Activated T-helper 1 cell treated with anti-CD3 and anti-CD28 coated beads, Interleukin-12 subunit alpha, Interleukin-12 subunit beta, Interleukin-2, Interleukin-4 antibody, amounts not matched to agents 30 ng/mL and 10 ng/mL and 1 ng/mL, durations not matched to agents 14 hours and 24 hours and 36 hours (primary cell): ENCODE measurements at regions not wholly inside any gene's neighbourhood (a gene's known extent, or its start where the extent isn't known, plus 50 kb on each side); places are given as distances from the start of the nearest gene placed in this dataset.

Experiments used
- DNase-seq: peaks from one replicate; pipeline ENCODE4 v3.0.0; 2021; ENCODE audit warnings: low spot score
- H3K27ac Mint-ChIP-seq: one replicate; pipeline ENCODE4 v1.8.0; 2021; ENCODE audit warnings: mild to moderate bottlenecking, mixed read lengths
- H3K27me3 Mint-ChIP-seq: one replicate; pipeline ENCODE4 v1.8.0; 2022; ENCODE audit warnings: mild to moderate bottlenecking, moderate library complexity, mixed read lengths; ENCODE audit not compliant: insufficient read depth
- H3K36me3 Mint-ChIP-seq: one replicate; pipeline ENCODE4 v1.8.0; 2021; ENCODE audit warnings: low read depth, mixed read lengths
- H3K4me1 Mint-ChIP-seq: one replicate; pipeline ENCODE4 v1.8.0; 2021; ENCODE audit warnings: low read depth, mixed read lengths
- H3K4me3 Mint-ChIP-seq: one replicate; pipeline ENCODE4 v1.8.0; 2021; ENCODE audit warnings: mild to moderate bottlenecking, moderate library complexity, mixed read lengths
- H3K9me3 Mint-ChIP-seq: one replicate; pipeline ENCODE4 v1.8.0; 2021; ENCODE audit warnings: mixed read lengths
- intact Hi-C: fragments of 100-400 bp; cut with micrococcal nuclease; formaldehyde crosslinking; loops from one replicate; pipeline ENCODE4 v1.15.1; 2024

DNA sequence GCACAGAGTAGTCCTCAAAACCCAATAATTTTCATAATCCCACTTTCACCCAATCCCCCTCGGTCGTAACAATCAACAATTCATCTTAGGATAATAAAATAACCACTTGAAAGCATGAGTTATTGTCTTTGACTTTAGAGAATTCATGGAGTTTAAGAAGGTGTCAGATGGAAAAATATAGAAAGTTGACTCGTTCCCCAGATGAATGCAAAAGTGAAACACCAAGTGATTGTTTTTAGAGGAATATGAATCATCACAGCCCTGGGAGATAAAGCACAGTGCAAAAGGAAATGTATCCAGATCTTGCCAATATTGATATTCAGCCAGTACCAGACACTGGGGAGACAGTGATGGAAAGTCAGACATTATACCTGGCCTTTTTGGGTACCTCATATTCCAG is 860.5 kb downstream of the DHX35 start:
- H3K9me3 Mint-ChIP-seq, result no peaks in the 10 kb centered on the region
- H3K27me3 Mint-ChIP-seq, result no peaks in the 10 kb centered on the region
- H3K4me3 Mint-ChIP-seq, result no peak overlapping the region
- H3K27ac Mint-ChIP-seq, result no peak overlapping the region
- DNase-seq, result no peak
- H3K4me1 Mint-ChIP-seq, result no peaks in the 10 kb centered on the region
- intact Hi-C loops, result no loop called here
- H3K36me3 Mint-ChIP-seq, result no peaks in the 10 kb centered on the region

DNA sequence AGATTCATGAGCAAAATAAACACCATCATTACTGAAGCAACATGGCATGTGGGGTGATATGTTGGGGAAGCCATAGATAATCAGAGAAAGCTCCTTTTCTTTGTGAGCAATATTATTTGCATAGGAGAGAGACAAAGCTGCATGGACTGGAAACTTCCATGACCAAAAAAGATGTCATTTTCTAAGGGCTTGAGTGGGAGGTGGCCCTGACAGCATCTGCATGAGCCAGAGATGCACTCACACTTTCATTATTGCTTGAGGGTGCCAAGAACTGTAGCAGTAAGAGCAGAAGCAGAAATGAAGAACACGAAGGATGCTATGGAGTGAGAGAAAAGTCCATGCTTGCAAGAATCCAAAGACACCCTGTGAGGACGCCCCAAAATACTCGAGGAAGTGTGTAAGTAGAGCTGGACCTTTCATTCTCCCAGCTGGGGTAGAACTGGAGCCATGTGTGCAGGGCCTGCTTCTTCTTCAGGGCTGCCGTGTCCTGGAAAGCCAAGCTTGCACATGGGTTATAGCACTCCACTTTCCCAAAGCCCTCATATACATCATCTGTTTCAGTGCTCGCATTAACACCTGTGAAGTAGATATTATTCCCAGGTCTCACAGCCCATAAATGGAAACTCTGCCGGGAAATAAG is 851.2 kb downstream of the DHX35 start:
- H3K27ac Mint-ChIP-seq, result no peak overlapping the region
- no peaks in the 10 kb centered on the region for H3K36me3 Mint-ChIP-seq
- DNase-seq, result no peak
- H3K27me3 Mint-ChIP-seq, result no peaks in the 10 kb centered on the region
- H3K4me3 Mint-ChIP-seq, result no peak overlapping the region
- H3K9me3 Mint-ChIP-seq, result no peaks in the 10 kb centered on the region
- intact Hi-C loops, result no loop called here
- no peaks in the 10 kb centered on the region for H3K4me1 Mint-ChIP-seq

DNA sequence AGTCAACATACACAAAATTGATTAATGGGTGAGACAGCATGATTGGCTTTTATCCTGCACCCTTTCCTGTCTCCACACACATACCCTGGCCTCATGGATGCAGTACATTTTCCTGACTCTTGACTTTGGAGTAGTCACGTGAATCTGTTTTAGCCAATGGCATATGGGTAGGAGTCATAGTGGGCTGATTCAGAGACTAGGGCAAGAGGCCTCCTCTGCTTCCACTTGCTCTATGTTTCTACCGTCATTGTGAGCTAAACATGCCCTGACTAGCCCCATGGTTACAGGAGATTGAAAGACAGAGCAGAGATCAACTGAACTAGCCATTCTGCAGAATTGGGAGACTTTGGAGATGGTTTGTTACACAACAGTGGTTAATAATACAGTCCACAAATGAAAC is 850.0 kb downstream of the DHX35 start:
- H3K4me1 Mint-ChIP-seq, result no peaks in the 10 kb centered on the region
- H3K4me3 Mint-ChIP-seq, result no peak overlapping the region
- H3K27ac Mint-ChIP-seq, result no peak overlapping the region
- intact Hi-C loops, result no loop called here
- no peaks in the 10 kb centered on the region for H3K27me3 Mint-ChIP-seq
- H3K36me3 Mint-ChIP-seq, result no peaks in the 10 kb centered on the region
- no peaks in the 10 kb centered on the region for H3K9me3 Mint-ChIP-seq
- DNase-seq, result no peak

DNA sequence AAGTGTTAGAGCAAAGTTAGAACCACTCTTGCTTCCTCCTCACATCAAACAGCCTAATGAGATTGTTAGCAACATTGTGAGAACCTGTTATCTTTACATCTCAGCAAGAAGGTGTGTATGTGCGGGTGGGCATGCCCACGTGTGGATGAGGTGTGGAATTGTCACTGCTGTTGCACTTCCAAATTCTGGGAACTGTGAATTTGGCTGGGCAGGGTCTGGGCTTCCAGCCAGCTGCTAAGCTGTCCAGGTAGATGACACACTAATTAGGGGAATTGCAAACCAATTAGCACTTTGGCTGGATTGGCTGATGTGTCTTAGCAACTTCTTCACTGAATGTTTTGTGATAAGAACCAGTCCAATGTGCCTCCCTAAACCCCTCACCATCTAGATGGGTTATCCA is 848.2 kb downstream of the DHX35 start:
- DNase-seq, result no peak
- H3K27ac Mint-ChIP-seq, result no peak overlapping the region
- H3K4me1 Mint-ChIP-seq, result no peaks in the 10 kb centered on the region
- no peak overlapping the region for H3K4me3 Mint-ChIP-seq
- H3K27me3 Mint-ChIP-seq, result no peaks in the 10 kb centered on the region
- H3K9me3 Mint-ChIP-seq, result no peaks in the 10 kb centered on the region
- H3K36me3 Mint-ChIP-seq, result no peaks in the 10 kb centered on the region
- intact Hi-C loops, result no loop called here

DNA sequence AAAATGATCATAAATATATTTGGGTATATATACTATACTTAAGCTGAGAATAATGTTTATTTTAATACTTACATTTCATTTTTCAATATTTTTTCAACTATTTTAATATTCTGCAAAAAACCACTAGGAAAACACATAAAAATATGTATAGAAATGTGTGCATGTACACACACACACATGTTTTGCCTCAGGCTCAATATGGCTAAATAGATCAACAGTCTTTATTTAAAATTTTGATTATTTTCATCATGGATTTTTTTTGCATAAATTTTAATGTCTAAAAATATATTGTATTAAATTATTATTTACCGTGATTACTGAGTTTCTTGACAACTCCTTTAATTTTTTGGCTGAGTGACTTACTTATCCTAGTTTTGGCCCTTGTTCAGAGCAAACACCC is 846.5 kb downstream of the DHX35 start:
- H3K9me3 Mint-ChIP-seq, result no peaks in the 10 kb centered on the region
- no peaks in the 10 kb centered on the region for H3K36me3 Mint-ChIP-seq
- H3K27ac Mint-ChIP-seq, result no peak overlapping the region
- no peaks in the 10 kb centered on the region for H3K4me1 Mint-ChIP-seq
- DNase-seq, result no peak
- intact Hi-C loops, result no loop called here
- no peak overlapping the region for H3K4me3 Mint-ChIP-seq
- no peaks in the 10 kb centered on the region for H3K27me3 Mint-ChIP-seq

DNA sequence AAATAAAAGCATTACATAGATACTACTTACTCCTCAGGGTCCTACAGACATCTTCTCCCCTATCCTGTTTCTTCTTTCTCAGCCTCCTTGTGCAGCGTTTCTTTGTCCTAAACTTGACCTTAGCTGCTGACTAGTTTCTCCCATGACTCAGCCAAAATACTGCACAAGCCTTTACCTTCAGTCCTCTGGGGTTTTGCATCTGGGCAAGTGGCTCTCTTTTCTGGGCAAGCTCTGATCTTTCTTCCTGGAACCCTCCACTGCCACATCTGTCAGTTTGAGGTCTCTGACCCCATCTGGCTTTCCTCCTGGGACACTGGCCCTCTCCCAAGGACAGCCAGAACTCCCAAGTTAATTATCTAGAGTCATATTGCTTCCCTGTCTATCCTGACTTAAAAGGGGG is 838.4 kb downstream of the DHX35 start:
- H3K27ac Mint-ChIP-seq, result no peak overlapping the region
- no peaks in the 10 kb centered on the region for H3K36me3 Mint-ChIP-seq
- H3K4me3 Mint-ChIP-seq, result no peak overlapping the region
- intact Hi-C loops, result no loop called here
- DNase-seq, result no peak
- no peaks in the 10 kb centered on the region for H3K9me3 Mint-ChIP-seq
- no peaks in the 10 kb centered on the region for H3K4me1 Mint-ChIP-seq
- H3K27me3 Mint-ChIP-seq, result no peaks in the 10 kb centered on the region

DNA sequence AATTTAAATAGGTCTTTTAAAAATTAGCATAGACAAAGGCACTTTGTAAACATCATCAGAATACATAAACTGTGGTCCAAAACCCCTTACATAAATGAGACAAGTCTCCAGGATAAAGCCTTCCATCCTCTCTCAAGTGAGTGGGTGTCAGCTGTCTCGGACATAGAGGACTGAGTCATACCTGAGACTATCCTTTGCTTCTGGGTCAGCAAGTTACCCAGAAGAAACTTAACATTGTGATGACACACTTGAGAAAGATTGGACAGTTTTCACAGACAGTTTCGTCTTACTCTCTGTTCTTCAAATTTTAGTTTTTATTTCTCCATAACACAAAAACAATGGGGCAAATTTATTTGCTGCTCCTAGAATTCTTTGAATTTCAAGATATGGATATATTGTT is 838.0 kb downstream of the DHX35 start:
- Mint-ChIP-seq H3K9me3 (no peaks in the 10 kb centered on the region), H3K4me3 (no peak overlapping the region), H3K36me3 (no peaks in the 10 kb centered on the region), H3K4me1 (no peaks in the 10 kb centered on the region), H3K27ac (no peak overlapping the region), H3K27me3 (no peaks in the 10 kb centered on the region)
- intact Hi-C loops, result no loop called here
- no peak for DNase-seq

DNA sequence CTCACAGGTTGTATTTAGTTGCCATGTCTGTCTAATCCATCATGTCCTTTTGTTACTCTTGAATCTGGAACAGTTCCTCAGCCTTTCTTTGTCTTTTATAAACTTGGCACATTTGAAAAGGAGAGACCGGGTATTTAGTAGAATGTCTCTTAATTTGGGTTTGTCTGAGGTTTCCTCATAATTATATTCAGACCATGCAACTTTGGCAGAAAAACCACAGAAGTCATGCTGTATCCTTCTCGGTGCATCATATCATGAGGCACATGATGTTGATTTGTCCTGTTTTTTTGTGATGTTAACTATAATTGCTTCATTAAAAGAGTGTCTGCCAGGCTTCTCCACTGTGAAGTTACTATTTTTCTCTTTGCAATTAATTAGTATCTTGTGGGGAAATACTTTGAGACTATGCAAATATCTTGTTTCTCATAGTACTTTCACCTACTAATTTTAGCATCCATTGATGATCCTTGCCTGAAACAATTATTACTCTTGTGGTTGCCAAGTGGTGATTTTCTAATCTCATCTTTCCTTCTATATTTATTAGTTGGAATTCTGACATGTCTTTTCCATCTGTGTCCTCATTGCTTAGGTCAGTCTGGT is 837.3 kb downstream of the DHX35 start:
- H3K36me3 Mint-ChIP-seq, result no peaks in the 10 kb centered on the region
- H3K27me3 Mint-ChIP-seq, result no peaks in the 10 kb centered on the region
- no peak overlapping the region for H3K4me3 Mint-ChIP-seq
- no peak for DNase-seq
- H3K4me1 Mint-ChIP-seq, result no peaks in the 10 kb centered on the region
- intact Hi-C loops, result no loop called here
- H3K27ac Mint-ChIP-seq, result no peak overlapping the region
- no peaks in the 10 kb centered on the region for H3K9me3 Mint-ChIP-seq

DNA sequence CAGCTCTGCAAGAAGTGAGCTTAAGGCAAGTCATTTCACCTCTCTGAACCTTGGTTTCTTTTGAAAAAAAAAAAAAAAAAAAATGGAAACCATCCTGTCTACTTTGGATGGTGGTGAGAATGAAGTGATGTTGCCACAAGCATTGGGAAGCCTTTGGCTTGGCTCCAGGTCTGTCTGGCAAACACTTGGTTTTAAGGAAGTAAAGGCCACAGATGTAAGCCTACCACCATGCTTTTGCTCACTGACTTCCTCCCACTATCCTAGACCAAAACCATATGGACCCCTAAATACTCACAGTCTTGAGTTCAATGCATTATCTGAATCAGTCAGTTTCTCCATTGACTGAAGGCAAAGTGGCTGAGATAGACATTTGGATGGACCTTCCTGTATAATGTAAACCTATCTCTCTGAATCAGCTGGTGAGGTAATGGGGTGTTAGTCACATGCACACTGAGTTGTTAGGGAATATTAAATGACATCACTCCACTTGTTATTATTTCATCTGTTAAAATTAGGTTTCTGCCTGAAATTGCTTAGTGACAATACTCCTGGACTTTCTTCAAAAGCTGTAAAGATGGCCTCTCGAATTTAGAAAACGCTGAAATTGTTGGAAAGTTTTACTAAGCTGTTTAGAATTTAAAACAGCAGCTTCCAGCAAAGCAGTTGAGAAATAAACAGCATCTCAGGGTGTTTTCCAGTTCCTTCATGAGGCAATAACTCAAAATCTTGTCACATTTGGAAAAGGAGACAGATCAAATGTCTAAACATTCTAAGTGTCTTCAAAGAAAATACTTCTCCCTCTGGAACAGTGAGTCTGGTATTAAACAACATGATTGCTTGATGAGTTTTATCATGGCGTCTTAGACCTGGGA is 833.5 kb downstream of the DHX35 start:
- Mint-ChIP-seq H3K27ac (no peak overlapping the region), H3K9me3 (no peaks in the 10 kb centered on the region), H3K4me1 (no peaks in the 10 kb centered on the region), H3K36me3 (no peaks in the 10 kb centered on the region), H3K27me3 (peaks cover 2% of the 10 kb centered on the region), H3K4me3 (no peak overlapping the region)
- intact Hi-C loops, result no loop called here
- DNase-seq, result no peak

DNA sequence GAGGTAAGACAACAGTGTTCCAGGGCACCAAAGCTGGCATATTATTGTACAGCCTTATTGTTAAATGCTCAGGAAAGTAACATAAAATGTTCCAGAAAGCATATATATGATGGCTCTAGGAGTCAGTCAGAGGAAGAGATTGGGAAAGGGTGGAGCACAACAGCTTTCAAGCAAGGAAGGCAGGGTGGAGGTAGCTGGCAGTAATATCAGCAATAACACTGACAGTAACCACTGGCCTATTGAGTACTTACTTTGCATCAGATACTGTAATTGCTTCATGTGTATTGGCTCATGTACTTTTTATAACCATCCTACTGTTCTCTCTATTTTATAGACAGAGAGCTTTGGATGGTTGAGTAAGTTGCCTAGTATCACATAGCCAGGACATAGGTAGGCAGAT is 830.2 kb downstream of the DHX35 start:
- Mint-ChIP-seq H3K4me3 (no peak overlapping the region), H3K4me1 (no peaks in the 10 kb centered on the region), H3K9me3 (no peaks in the 10 kb centered on the region), H3K36me3 (no peaks in the 10 kb centered on the region), H3K27me3 (peaks cover 2% of the 10 kb centered on the region), H3K27ac (no peak overlapping the region)
- no peak for DNase-seq
- intact Hi-C loops, result no loop called here

DNA sequence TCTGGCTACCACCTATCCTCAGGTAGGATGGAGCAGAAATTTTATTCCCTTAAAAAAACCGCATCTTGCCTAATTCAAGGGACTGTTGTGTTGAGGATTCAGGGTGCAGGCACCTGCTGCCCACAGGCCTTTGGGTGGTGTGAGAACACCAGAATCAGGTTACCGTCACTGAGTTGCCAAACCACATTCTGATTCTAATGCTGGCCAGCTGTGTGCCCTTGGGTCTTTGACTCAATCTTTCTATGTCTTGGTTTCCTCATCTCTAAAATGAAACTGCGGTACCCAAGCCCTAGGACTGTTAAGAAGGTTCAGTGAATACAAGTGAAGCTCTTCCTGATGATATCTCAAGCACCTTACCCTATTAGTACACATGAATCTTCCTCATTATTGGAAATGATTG is 827.3 kb downstream of the DHX35 start:
- Mint-ChIP-seq H3K4me3 (no peak overlapping the region), H3K36me3 (no peaks in the 10 kb centered on the region), H3K9me3 (no peaks in the 10 kb centered on the region), H3K4me1 (no peaks in the 10 kb centered on the region), H3K27me3 (peaks cover 2% of the 10 kb centered on the region), H3K27ac (no peak overlapping the region)
- DNase-seq, result no peak
- intact Hi-C loops, result no loop called here

DNA sequence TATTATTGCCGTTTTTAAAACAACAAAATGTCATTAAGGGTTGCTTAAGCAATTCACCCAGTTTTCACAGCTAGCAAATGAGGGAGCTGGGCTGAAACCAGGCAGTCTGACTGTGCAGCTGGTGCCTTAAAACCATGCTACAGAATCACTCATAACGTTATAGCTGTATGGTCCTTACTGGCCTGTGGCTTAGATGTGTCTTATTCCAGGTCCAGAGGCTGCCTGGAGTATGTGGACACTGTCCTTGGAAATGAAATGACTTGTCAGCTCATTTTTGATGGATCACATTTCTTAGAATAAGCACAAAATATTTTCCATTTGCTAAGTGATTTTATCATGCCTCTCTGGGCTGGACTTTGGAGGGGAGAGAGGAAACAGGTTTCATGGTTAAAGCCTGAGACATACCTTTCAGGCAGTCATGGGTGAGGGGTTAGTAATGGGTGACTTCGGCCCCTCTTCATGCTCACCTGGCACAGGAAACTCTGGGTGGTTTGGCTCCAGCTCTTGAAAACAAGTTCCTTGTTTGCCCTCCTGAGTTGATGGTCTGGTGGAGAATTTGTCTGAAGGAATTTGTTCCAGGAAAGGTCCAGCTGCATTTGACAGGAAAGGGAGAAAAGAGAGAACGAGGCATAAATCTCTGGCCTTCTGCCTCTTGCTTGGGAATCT is 823.2 kb downstream of the DHX35 start:
- H3K4me1 Mint-ChIP-seq, result no peaks in the 10 kb centered on the region
- intact Hi-C loops, result no loop called here
- no peaks in the 10 kb centered on the region for H3K27me3 Mint-ChIP-seq
- no peak overlapping the region for H3K4me3 Mint-ChIP-seq
- H3K9me3 Mint-ChIP-seq, result peaks cover 3% of the 10 kb centered on the region
- H3K27ac Mint-ChIP-seq, result no peak overlapping the region
- no peaks in the 10 kb centered on the region for H3K36me3 Mint-ChIP-seq
- no peak for DNase-seq

DNA sequence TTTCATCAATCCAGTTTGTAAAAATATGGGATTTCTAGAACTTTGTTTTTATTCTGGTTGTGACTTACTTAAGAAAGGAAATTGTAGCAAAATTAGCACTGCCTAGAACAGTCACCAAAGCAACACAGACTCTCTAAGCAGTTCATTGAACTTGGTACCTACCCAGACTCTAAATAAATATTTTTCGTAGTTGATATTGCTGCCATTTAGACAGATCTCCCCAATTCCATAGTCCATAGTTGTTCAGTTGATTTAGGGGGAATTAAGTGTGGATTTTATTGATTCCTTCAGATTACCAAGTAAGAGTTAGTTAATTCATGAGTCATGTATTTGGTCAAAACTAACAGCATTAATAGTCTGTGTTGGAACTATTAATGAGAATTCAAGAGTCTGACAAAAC is 822.5 kb downstream of the DHX35 start:
- H3K4me1 Mint-ChIP-seq, result no peaks in the 10 kb centered on the region
- no peak overlapping the region for H3K4me3 Mint-ChIP-seq
- no peak for DNase-seq
- H3K36me3 Mint-ChIP-seq, result no peaks in the 10 kb centered on the region
- peaks cover 3% of the 10 kb centered on the region for H3K9me3 Mint-ChIP-seq
- intact Hi-C loops, result no loop called here
- no peak overlapping the region for H3K27ac Mint-ChIP-seq
- H3K27me3 Mint-ChIP-seq, result no peaks in the 10 kb centered on the region
